HL-60 (cell line): ENCODE measurements at regions not wholly inside any gene's neighbourhood (a gene's known extent, or its start where the extent isn't known, plus 50 kb on each side); places are given as distances from the start of the nearest gene placed in this dataset.

Experiments
- DNase-seq, 2 experiments: peaks; one replicate each; pipeline ENCODE4 v3.0.0-alpha.2; 2010 to 2020; ENCODE audit warnings: low read depth in 1 of 2, low spot score in 1 of 2
- H3K27ac ChIP-seq: fragments of 250-450 bp; sonication (Bioruptor Pico); replicated peaks from 2 replicates; pipeline ENCODE4 v1.5.1; 2020; ENCODE audit warnings: mild to moderate bottlenecking, moderate library complexity
- H3K27me3 ChIP-seq: fragments of 250-450 bp; sonication (Bioruptor Pico); 2 replicates; pipeline ENCODE4 v1.5.1; 2021; ENCODE audit warnings: mild to moderate bottlenecking, moderate library complexity; ENCODE audit not compliant: insufficient read depth, poor library complexity, severe bottlenecking
- H3K4me3 ChIP-seq: replicated peaks from 2 replicates; pipeline ENCODE4 v1.5.1; 2011; ENCODE audit warnings: mild to moderate bottlenecking, control low read depth, low read length; ENCODE audit not compliant: insufficient read depth
- CTCF ChIP-seq: IDR thresholded peaks from one replicate; pipeline ENCODE4 v1.5.1; 2011; ENCODE audit warnings: low read length, control low read depth, inconsistent platforms; ENCODE audit not compliant: insufficient read depth
- GABPA ChIP-seq: IDR thresholded peaks from 2 replicates; pipeline ENCODE4 v1.6.1; 2012; ENCODE audit warnings: low read depth
- POLR2AphosphoS5 ChIP-seq: IDR thresholded peaks from 2 replicates; pipeline ENCODE4 v1.6.1; 2012; ENCODE audit warnings: low read depth
- SPI1 ChIP-seq: IDR thresholded peaks from 2 replicates; pipeline ENCODE4 v1.6.1; 2012; ENCODE audit warnings: low read depth, mild to moderate bottlenecking, borderline replicate concordance
- TF ChIP-seq, protein P1 (sequence below): IDR thresholded peaks from 2 replicates; pipeline ENCODE4 v1.6.1; 2012; ENCODE audit warnings: low read depth; ENCODE audit not compliant: insufficient replicate concordance

- Histone ChIP-seq H3K27ac (no peak overlapping the region), H3K27me3 (no peaks in the 10 kb centered on the region), H3K4me3 (no peak overlapping the region)
- no peak for TF ChIP-seq GABPA
- DNase-seq: no peak
Observed at GRCh38 chr4:63528256-63528991, 880.8 kb downstream of the TECRL start.

GRCh38 chr4:63526251-63526650 is 883.0 kb downstream of the TECRL start:
- H3K27me3 ChIP-seq: no peaks in the 10 kb centered on the region
- TF ChIP-seq POLR2AphosphoS5 (no peak), SPI1 (no peak), CTCF (no peak), GABPA (no peak)
- TF ChIP-seq, protein P1, sequence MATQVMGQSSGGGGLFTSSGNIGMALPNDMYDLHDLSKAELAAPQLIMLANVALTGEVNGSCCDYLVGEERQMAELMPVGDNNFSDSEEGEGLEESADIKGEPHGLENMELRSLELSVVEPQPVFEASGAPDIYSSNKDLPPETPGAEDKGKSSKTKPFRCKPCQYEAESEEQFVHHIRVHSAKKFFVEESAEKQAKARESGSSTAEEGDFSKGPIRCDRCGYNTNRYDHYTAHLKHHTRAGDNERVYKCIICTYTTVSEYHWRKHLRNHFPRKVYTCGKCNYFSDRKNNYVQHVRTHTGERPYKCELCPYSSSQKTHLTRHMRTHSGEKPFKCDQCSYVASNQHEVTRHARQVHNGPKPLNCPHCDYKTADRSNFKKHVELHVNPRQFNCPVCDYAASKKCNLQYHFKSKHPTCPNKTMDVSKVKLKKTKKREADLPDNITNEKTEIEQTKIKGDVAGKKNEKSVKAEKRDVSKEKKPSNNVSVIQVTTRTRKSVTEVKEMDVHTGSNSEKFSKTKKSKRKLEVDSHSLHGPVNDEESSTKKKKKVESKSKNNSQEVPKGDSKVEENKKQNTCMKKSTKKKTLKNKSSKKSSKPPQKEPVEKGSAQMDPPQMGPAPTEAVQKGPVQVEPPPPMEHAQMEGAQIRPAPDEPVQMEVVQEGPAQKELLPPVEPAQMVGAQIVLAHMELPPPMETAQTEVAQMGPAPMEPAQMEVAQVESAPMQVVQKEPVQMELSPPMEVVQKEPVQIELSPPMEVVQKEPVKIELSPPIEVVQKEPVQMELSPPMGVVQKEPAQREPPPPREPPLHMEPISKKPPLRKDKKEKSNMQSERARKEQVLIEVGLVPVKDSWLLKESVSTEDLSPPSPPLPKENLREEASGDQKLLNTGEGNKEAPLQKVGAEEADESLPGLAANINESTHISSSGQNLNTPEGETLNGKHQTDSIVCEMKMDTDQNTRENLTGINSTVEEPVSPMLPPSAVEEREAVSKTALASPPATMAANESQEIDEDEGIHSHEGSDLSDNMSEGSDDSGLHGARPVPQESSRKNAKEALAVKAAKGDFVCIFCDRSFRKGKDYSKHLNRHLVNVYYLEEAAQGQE: no peak

GRCh38 chr4:63524764-63525163 is 884.5 kb downstream of the TECRL start:
- DNase-seq: no peak
- TF ChIP-seq GABPA (no peak), POLR2AphosphoS5 (no peak), SPI1 (no peak), CTCF (no peak)
- TF ChIP-seq, protein P1: no peak
- no peak overlapping the region for H3K27ac ChIP-seq
- no peaks in the 10 kb centered on the region for H3K27me3 ChIP-seq
- H3K4me3 ChIP-seq: no peak overlapping the region

More at GRCh38 chr4:63526251-63526650, 883.0 kb downstream of the TECRL start:
- H3K4me3 ChIP-seq: no peak overlapping the region
- no peak overlapping the region for H3K27ac ChIP-seq
- no peak for DNase-seq

GRCh38 chr4:63505714-63506460 is 903.4 kb downstream of the TECRL start:
- Histone ChIP-seq H3K27ac (no peak overlapping the region), H3K27me3 (no peaks in the 10 kb centered on the region), H3K4me3 (no peak overlapping the region)
- no peak for TF ChIP-seq SPI1
- TF ChIP-seq CTCF: no peak
- no peak for TF ChIP-seq POLR2AphosphoS5
- no peak for TF ChIP-seq GABPA
- TF ChIP-seq, protein P1: no peak
- peak in 1 of 2 experiments; percentile 20 for DNase-seq
